ENCODE measurements at regions not wholly inside any gene's neighbourhood (a gene's known extent, or its start where the extent isn't known, plus 50 kb on each side); places are given as distances from the start of the nearest gene placed in this dataset.

DNA sequence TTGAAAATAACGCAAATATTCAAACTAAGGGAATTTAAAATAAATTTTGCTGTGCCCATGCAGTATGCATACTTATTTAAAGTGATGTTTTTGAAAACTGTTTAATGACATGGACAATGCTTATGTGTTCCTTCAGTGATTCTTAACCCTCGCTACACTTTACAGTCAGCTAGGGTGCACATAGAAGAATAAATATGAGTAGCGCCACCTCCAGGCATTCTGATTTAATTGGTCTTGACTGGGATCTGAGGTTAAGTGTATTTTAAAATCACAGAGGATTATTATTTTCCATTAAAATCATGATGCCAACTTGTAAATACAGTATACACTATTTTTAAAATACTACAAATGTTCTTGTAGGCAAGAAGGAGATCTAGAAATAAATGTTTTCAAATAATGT, 373.5 kb upstream of the ADGRL4 start:
- TF ChIP-seq POLR2A (IDR thresholded peaks at IDR 0.05; ENCODE audit: control extremely low read depth in 1 of 2, low read depth in 2 of 2, low read length in 2 of 2) (no peak), CTCF (IDR thresholded peaks at IDR 0.05; ENCODE audit: control extremely low read depth in 1 of 3, insufficient read depth in 1 of 3, low read depth in 1 of 3, low read length in 3 of 3) (peak in 2 of 3 experiments; percentile 12 to 51; a peak in 2 of 4 replicates), CREB1 (IDR thresholded peaks at IDR 0.05) (no peak)

Measured in H1 (cell line).